ENCODE measurements at regions not wholly inside any gene's neighbourhood (a gene's known extent, or its start where the extent isn't known, plus 50 kb on each side); places are given as distances from the start of the nearest gene placed in this dataset.

DNA sequence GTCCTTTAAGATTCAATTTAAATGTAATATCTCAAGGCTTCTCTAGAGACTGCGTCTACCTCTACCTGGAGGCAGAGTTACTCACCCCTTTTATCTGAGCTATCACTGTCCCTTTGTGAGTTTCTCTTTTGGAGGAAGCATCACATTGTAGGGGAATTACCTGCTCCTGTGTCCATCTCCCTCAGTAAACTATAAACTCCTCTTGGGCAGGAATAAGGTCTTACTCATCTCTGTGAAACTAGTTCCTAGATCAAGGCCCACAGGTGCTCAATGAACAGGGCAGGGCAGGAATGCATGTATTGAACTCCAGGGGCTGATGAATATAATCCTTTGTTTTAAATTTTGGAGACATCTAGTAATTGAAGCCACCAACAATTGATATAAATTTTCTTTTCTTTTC, 139.8 kb upstream of the ERCC6L2 start:
- no peak for DNase-seq (ENCODE audit: low read depth in 3 of 3, low spot score in 2 of 3)

DNA sequence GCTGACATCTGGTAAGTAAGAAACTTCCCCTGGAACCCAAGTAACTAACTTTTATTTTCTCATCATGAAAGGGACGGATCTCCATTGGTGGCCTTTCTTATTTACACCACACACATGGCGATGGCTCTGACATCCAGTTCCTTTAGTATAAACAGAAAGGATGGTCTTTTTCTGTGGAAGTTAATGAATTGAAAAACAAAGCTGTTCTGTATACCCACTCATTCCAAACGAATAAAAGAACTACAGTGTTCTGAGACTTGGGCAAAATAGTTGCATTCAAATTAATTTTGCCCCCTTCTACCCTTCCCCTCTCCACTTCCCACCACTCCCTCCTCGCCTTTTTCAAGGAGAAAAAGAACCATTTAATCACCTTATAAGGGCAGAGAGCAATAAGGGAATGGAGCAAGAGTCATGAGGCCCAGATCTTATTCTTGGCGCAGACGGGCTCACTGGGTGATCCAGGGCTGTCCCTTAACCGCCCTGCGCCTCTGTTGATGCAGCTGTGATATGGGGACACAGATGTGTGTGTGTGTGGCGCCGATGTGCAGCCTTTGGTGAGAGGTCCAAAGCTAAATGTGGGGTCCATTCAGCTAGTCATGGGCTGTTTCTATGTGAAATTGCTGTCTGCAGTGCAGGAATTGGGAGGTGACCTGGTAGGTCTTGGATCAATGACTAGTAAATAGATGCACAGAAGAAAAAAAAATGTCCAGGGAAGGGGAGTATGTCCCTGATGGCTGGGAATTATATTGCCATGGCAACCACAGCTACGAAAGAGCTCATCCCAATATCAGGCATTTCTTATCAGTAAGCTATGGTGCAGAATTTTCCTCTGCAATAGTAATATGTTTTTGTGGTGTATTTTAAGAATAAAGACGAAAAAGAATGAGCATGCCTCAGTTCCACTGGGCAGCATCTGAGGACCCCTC, 141.5 kb upstream of the ERCC6L2 start:
- no peak for DNase-seq (ENCODE audit: low read depth in 3 of 3, low spot score in 2 of 3)

DNA sequence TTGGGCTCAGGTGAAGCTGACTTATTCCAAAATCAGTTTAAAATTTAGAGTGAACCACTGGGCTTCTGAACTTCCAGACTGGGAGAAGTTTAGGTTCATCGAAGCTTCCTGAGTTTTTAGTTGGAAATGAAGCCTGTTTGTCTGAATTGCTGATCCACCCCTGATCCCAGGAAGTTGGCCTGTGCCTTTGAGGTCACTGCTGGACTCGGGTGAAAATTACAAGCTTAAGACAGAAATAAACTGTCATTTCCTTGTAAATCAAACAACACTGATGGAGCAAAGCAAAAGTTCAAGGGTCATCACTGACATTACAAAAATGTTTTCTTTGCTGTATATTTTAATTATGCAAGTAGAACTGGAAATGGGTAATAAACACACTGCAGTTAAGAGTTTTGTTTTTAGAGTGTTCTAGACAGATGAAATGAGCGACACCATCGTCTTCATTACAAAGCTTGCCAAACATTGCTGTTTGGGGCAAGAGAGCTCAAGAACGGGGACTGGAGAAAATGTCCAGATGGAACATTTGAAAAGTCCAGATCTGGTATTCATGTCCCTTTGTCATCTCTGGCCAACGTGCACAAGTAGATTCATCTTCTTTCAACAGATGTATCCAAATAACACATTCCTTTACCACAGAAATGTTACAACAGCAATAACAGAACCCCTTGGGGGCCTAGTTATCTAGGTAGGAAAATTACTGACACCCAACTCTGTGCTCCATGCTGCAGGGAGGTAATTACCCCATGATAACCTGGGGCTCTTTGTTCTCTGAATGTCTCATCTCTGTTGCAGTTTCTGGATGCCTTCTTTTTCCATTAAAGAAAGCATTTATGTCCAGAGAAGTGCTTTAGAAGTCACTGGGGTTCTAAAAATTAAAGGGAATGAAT, 142.4 kb upstream of the ERCC6L2 start:
- DNase-seq (ENCODE audit: low read depth in 3 of 3, low spot score in 2 of 3) = no peak

DNA sequence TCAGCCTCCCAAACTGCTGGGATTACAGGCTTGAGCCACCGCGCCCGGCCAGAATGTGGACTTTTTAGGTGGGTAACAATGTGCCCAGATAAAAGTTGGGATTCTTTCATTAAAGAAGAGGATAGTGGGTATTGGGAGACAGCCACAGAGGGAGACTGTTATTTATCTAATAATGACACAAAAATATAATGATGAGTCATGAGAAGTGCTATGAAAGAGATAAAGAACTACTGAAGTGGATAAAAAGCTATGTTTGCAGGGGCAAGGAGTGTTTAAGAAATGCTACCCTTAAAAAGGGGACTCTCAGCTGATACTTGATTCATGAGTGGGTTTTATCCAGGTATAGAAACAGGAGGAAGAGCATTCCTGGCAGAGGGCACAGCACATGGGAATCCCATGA, 143.6 kb upstream of the ERCC6L2 start:
- DNase-seq (ENCODE audit: low read depth in 3 of 3, low spot score in 2 of 3) = no peak

DNA sequence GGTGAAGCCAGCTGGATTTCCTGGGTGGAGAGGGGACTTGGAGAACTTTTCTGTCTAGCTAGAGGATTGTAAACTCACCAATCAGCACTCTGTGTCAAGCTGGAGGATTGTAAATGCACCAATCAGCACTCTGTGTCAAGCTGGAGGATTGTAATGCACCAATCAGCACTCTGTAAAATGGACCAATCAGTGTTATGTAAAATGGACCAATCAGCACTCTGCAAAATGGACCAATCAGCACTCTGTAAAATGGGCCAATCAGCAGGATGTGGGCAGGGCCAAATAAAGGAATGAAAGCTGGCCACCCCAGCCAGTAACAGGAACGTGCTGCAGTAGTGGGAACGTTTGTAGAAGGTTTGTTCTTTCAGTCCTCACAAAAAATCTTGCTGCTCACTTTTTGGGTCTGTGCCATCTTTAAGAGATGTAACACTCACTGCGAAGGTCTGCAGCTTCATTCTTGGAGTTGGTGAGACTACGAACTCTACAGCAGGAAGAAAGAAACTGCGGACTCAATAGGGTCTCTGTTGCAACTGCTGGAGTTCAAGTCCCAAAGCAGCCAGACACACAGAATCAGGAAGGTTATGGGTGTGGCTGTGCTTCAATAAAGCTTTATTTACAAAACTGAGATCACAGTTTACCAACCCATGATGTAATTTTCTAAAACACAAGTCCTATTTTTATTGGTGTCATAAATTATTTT, 145.7 kb upstream of the ERCC6L2 start:
- DNase-seq (ENCODE audit: low read depth in 3 of 3, low spot score in 2 of 3) = no peak

DNA sequence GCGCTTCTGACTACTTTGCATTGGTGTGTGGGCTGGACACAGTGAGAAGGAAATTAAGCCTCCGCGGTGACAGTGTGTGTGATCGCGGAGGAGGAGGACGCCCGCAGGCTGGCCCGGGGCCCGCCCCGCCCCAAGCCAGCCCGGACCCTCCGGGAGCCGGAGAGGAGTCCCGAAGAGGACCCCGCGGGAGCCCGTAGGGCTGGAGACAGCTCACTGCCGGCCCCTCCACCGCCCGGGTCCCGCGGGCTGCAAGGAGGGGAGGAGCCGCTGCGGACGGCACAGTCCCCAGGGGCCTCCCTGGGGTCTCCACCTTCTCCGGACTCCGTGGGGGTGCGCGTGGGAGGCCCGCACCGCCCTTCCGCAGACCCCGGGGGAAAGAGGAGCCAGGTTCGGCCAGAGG, 146.4 kb upstream of the ERCC6L2 start:
- no peak for DNase-seq (ENCODE audit: low read depth in 3 of 3, low spot score in 2 of 3)

DNA sequence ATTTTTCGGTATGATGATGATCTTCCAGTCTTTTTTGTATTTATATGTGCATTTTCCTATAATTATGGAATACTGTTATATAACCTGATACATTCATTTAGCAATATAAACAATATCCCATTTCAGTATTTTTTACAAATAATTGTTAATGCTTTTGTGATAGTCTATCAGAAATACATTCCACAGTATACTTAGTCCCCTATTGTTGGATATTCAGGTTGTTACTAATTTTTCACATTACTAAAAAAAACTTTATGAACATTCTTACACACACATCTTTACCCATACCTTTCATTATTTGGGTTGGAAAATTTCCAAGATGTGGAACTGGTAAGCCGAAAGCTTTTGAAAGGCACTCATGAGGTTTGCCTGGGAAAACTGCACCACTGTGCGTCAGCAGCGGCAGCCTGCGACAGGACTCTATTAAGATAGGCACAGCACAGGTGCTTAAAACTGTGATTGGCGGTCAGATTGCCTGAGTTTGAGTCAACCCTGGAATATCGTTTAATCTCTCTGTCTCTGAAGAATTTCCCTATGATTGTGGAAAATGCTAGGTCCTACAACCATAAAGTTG, 147.5 kb upstream of the ERCC6L2 start:
- DNase-seq (ENCODE audit: low read depth in 3 of 3, low spot score in 2 of 3) = no peak

DNA sequence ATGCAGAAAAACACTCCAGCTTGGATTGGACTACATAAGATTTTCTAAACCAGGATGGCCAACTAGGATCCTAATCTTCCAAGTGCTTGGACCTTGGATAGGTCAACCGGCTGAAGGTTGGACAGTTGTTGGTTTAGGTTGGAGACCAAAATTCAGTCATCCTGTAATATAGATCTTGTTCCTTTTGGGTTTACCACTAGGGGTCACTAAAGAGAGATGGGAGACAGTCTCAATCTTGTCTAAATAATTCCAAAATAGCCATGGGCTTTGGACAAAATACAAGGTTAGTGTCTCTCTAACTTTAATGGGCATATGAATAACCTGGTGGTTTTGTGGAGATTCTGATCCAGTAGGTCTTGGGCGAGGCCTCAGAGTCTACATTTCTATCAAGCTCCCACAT, 148.7 kb upstream of the ERCC6L2 start:
- DNase-seq (ENCODE audit: low read depth in 3 of 3, low spot score in 2 of 3) = no peak

DNA sequence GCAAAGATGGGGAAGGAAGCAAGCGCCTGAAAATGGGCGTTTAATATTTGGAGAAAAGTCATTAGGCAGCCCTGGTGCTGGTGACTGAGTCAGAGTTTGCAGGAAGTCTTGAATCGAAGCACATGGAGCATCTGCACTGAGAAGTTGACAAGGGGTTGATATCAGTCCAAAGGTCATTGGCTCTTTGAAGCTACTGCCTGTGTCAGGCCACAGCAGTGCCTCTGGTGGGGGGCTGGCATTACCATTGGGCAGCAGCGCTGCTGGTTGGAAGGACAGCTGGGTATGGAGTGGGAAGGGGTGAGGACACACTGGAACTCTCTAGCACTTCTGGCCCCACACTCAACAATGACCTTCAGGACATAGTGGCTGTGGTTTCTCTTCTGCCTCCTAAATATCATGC, 150.4 kb upstream of the ERCC6L2 start:
- no peak for DNase-seq (ENCODE audit: low read depth in 3 of 3, low spot score in 2 of 3)

DNA sequence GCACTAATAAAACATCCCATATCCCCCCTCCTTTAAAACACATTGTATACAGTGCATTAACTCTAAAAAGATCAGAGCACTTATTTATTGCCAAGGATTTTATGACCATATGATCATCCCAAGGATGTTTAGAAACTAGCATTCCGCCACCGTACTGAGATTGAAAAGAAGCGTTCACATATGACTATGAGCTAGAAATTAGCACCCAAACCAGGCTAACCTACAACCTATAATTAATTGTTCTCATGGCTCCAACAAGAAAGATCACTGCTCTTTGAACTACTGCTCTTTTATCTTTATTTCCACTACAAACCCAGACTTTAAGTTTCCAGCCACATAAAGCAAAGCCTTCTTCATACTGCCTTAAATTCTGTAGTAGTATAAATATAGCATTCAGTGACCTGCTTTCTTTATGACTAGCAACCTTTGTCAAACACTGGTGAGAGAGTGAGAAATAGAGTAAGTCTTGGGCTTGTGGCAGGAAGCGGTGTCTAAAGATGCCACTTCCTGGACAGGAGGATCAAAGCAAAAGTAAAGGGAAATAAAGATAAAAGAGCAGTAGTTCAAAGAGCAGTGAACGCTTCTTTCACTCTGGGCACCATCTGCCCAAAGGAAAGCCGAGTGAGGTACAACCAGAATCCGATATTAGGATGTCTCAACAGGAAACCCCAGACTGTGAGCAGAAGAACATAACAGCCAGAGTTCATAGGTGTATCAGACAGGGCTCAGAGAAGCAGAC, 151.1 kb upstream of the ERCC6L2 start:
- DNase-seq (ENCODE audit: low read depth in 3 of 3, low spot score in 2 of 3) = no peak

DNA sequence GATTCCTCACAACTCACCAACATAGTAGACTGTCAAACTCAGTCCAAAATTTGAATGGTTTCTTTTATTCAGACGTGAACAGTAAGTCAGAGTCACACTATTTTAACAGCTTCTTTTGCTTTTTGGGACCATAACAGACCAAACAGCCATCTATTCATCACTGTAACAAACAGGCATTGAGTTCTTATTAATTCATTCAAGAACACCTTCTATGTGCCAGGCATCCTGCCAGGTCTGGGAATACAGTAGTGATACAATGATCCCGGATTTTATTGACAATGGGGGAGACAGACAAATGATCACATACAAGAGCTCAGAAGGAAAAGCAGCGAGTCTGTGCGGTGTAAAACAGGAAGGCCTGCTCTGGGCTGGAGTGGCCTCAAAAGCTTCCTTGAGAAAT, 153.3 kb upstream of the ERCC6L2 start:
- DNase-seq (ENCODE audit: low read depth in 3 of 3, low spot score in 2 of 3) = no peak

DNA sequence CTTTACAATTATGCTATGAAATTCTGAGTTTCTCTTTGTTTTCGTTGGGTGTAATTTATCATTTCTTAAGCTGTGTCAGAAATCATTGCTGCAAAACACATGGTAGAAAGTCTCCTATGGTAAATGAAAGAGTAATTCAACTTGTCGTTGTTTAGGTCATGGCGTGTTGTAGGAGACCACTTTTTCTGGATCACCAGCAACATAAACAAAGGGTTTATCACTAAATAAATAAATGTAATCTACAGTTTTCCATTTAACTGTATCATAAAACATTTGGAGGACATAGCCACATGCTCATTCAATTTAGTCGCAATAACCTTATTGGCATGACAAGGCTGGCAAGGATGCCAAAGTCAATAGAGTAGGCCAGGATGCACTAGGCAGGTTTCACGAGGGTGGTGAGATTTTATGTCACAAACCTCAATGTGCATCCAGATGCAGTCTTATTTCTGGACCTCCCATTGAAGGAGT, 154.4 kb upstream of the ERCC6L2 start:
- DNase-seq (ENCODE audit: low read depth in 3 of 3, low spot score in 2 of 3) = no peak

DNA sequence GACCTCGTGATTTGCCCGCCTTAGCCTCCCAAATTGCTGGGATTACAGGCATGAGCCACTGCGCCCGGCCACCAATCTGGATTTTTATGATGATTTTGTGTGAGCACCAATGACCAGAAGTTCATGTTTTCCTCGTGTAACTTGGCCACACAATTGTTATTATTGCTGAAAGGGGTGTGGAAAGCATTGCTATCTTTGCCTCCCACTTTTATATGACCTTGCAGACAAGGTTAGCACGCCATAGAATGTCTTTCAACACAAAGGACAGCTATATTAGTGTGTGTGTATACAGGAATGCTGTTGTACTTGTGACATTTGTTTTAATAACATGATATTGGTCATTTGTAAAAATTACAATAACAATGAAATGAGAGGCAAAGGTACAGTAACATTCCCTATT, 155.0 kb upstream of the ERCC6L2 start:
- DNase-seq (ENCODE audit: low read depth in 3 of 3, low spot score in 2 of 3) = no peak

DNA sequence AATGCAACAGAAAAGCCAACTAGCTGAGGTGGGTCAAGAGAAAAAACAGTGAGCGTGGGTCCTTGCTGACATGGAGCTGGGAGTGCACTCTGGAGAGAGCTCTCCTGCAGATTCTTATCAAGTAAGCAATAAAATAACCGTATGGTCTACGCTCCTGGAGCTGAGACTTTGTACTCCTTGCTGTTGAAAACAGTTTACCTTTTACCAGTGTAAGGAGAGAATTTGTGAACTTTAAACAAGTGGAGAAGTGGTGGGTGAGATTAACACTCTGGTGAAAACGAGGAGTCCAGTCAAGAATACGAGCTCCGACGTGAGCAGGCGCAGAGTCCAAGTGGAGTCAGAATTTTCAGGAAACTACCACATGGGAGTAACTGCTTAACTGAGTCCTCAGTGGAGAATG, 156.1 kb upstream of the ERCC6L2 start:
- no peak for DNase-seq (ENCODE audit: low read depth in 3 of 3, low spot score in 2 of 3)

DNA sequence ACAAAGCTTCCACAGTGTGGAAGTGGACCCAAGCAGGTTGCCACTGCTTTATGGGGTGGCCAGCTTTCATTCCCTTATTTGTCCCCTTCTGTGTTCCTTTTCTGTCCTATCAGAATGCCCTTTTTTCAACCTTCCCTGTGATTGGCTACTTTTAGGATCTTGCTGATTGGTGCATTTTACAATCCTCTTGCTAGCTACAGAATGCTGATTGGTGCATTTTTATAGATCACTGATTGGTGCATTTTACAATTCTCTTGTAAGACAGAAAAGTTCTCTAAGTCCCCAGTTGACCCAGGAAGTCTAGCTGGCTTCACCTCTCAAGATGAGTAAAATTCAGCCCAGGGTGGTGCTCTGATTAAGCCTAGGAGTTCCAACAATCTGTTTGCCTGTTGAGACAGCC, 157.2 kb upstream of the ERCC6L2 start:
- DNase-seq (ENCODE audit: low read depth in 3 of 3, low spot score in 2 of 3) = no peak

DNA sequence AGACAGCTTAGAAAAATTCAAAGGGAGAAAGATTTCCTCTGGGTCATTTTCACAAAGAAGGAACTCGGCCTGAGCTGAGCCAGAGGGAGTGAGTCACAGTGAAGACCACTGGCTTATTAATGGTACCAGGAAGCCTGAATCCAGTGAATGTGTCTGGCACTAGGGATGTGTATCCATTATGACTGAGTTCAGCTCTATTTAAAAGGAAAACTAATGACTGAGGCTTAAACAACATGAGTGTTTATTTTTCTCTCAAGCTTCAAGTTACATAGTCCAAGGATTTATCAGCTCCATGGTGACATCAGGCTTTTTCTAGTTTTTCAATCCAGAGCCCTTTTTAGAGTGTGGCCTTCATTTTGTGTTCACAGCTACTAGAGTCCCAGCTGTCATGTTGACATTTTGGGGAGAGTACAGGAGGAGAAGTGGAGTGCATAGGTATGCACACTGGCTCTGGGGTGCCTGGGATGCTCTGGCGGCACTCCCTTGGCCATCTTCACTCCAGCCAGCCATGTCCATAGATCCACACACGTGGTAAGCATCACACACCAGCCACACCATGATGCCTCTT, 159.5 kb upstream of the ERCC6L2 start:
- no peak for DNase-seq (ENCODE audit: low read depth in 3 of 3, low spot score in 2 of 3)

DNA sequence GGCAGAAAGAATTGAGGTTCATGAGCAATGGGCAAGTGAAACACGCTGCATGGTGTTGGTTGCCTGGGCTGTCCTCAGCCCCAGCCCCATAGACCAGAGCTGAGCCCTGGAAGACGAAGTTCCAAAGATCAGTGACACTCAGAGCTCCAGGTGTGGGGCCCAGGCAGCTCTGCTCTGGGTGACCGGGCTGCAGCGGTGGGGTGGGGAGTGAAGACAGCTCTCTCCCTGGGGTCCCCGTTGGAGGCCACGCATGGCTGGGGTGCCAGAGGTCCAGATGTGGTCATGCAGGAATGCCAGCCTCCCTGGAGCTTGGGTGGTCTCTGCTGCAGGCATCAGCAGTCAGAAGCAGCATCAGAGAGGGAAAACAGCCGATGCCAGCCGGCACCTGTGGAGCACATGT, 165.0 kb upstream of the ERCC6L2 start:
- no peak for DNase-seq (ENCODE audit: low read depth in 3 of 3, low spot score in 2 of 3)

DNA sequence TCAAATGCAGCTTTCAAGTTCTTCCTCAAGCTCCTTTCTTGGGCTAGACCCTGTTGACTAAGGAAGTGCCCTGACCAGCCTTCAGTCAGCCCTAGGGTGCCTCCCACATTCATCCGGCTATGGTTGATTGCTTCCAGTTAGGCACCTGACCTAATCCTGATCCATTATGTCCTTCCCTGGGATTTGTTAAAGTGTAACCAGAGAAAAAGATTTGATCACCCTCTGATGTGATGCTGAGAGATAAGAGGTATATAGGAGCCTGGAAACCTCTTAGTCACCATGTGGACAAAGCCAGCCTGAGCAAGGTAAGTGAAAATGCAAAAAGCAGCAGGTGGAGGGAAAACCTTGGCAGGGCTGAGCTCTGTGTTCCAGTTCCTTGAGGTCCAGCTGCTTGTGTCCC, 178.8 kb upstream of the ERCC6L2 start:
- DNase-seq (ENCODE audit: low read depth in 3 of 3, low spot score in 2 of 3) = no peak

DNA sequence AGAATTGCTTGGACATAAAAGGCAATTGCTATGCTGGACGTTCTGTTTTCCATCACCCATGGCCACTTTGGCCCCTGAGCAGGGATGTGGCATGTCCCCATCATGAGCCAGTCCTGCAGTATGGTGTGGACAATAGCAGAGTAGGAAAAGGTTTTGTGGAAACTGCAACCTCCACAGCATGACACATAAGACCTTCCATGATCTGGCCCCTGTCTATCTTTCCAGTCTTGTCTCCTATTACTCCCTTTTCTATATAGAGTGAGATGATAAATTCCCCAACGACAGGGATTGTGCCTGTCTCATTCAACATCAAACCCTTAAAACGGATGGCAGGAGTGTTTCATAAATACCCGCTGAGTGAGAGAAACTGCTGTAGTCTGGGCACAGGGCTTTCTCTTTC, 174.7 kb upstream of the PTCH1 start:
- no peak for DNase-seq (ENCODE audit: low read depth in 3 of 3, low spot score in 2 of 3)

DNA sequence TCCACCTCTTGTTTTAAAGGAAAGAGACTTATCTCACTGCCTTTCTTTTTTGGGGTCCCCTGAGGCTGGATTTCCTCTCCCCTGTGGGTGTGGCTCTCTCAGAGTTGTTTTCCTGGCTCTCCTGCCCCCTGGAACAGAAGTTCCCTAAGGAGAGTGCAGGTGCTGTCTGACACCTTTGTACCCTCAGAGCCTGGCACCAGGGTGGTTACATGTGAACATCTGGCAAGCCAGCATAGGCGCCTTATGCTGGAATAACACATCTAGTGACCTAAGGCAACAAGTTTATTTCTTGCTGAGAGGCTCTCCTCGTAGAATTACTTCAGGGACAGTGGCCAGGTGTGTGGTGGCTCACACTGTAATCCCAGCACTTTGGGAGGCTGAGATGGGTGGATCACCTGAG, 172.9 kb upstream of the PTCH1 start:
- DNase-seq (ENCODE audit: low read depth in 3 of 3, low spot score in 2 of 3) = no peak

Measured in right renal cortex interstitium (tissue), 3 donors.